ENCODE measurements at regions not wholly inside any gene's neighbourhood (a gene's known extent, or its start where the extent isn't known, plus 50 kb on each side); places are given as distances from the start of the nearest gene placed in this dataset.

GRCh38 chr6:156163311-156163710 lies 613.9 kb upstream of the ARID1B start:
- TF ChIP-seq POLR2A (IDR thresholded peaks at IDR 0.05) (no peak), CTCF (IDR thresholded peaks at IDR 0.05) (no peak)
